Liver (tissue), 7 donors: ENCODE measurements at regions not wholly inside any gene's neighbourhood (a gene's known extent, or its start where the extent isn't known, plus 50 kb on each side); places are given as distances from the start of the nearest gene placed in this dataset.

Source experiments
- DNase-seq: peaks from one replicate; pipeline ENCODE4 v3.0.0-alpha.2; 2017; ENCODE audit warnings: low spot score
- H3K27ac ChIP-seq, 2 donors: one replicate each; pipeline ENCODE4 v1.7.0; 2013; ENCODE audit warnings: inconsistent platforms in 2 of 2, low read length in 2 of 2, control low read depth in 1 of 2, low read depth in 1 of 2, mild to moderate bottlenecking in 1 of 2
- H3K27me3 ChIP-seq, 4 donors: one replicate each; pipeline versions ENCODE4 v1.6.1 to v1.7.0; 2013; ENCODE audit warnings: low read length in 3 of 4, inconsistent platforms in 1 of 4, mild to moderate bottlenecking in 1 of 4, moderate library complexity in 1 of 4; ENCODE audit not compliant: control insufficient read depth in 4 of 4, insufficient read depth in 4 of 4
- H3K36me3 ChIP-seq, 4 donors: one replicate each; pipeline versions ENCODE4 v1.6.1 to v1.7.0; 2013; ENCODE audit warnings: low read length in 3 of 4, mild to moderate bottlenecking in 3 of 4, low read depth in 1 of 4, moderate library complexity in 1 of 4; ENCODE audit not compliant: control insufficient read depth in 4 of 4, insufficient read depth in 3 of 4
- H3K4me1 ChIP-seq, 4 donors: one replicate each; pipeline versions ENCODE4 v1.6.1 to v1.7.0; 2013; ENCODE audit warnings: low read length in 3 of 4, mild to moderate bottlenecking in 3 of 4, moderate library complexity in 1 of 4; ENCODE audit not compliant: control insufficient read depth in 4 of 4, insufficient read depth in 4 of 4
- H3K4me3 ChIP-seq, 3 donors: one replicate each; pipeline versions ENCODE4 v1.6.1 to v1.7.0; 2013; ENCODE audit warnings: low read length in 3 of 3, control low read depth in 1 of 3, low read depth in 1 of 3, mild to moderate bottlenecking in 1 of 3
- H3K9ac ChIP-seq, 2 donors: one replicate each; pipeline ENCODE4 v1.7.0; 2013; ENCODE audit warnings: low read length in 2 of 2, mild to moderate bottlenecking in 2 of 2, moderate library complexity in 2 of 2, control low read depth in 1 of 2, low read depth in 1 of 2
- H3K9me3 ChIP-seq, 4 donors: one replicate each; pipeline versions ENCODE4 v1.6.1 to v1.7.0; 2013; ENCODE audit warnings: low read length in 3 of 4; ENCODE audit not compliant: control insufficient read depth in 4 of 4
- EGR1 ChIP-seq, 2 donors: IDR thresholded peaks; 2 replicates each; pipeline ENCODE4 v1.6.1; 2016 to 2018; ENCODE audit warnings: antibody characterized with exemption in 2 of 2, low read depth in 2 of 2
- FOXA1 ChIP-seq: IDR thresholded peaks from 2 replicates; pipeline ENCODE4 v1.6.1; 2016; ENCODE audit warnings: antibody characterized with exemption
- FOXA2 ChIP-seq: IDR thresholded peaks from 2 replicates; pipeline ENCODE4 v1.6.1; 2016; ENCODE audit warnings: antibody characterized with exemption
- HNF4G ChIP-seq: IDR thresholded peaks from 2 replicates; pipeline ENCODE4 v1.6.1; 2016; ENCODE audit warnings: antibody characterized with exemption
- JUND ChIP-seq, 2 donors: IDR thresholded peaks; 2 replicates each; pipeline ENCODE4 v1.6.1; 2016; ENCODE audit warnings: antibody characterized with exemption in 2 of 2
- SP1 ChIP-seq: IDR thresholded peaks from 2 replicates; pipeline ENCODE4 v1.6.1; 2018; ENCODE audit warnings: antibody characterized with exemption, mild to moderate bottlenecking
- TAF1 ChIP-seq: conservative IDR thresholded peaks from 2 replicates; pipeline ENCODE4 v1.6.1; 2016; ENCODE audit warnings: antibody characterized with exemption, mild to moderate bottlenecking
- YY1 ChIP-seq: IDR thresholded peaks from 2 replicates; pipeline ENCODE4 v1.6.1; 2016; ENCODE audit warnings: antibody characterized with exemption, mild to moderate bottlenecking
- ZBTB33 ChIP-seq: IDR thresholded peaks from 2 replicates; pipeline ENCODE4 v1.6.1; 2016; ENCODE audit warnings: antibody characterized with exemption
- WGBS: extraction: QIAGEN DNeasy Blood & Tissue Kit; methylation state at CpG from one replicate; pipeline ENCODE4 v1.1.7; 2013; 5-methylcytosine and 5-hydroxymethylcytosine counted together
- donor health status: healthy.
- donor health status: healthy.
- donor health status: healthy.
- donor health status: healthy.

GRCh38 chr2:6168485-6168884, 476.3 kb downstream of the SOX11 start:
- H3K36me3 ChIP-seq, result no peaks in the 10 kb centered on the region
- no peak overlapping the region for H3K27ac ChIP-seq
- WGBS, result 55% methylated on average over 1 of the region's 1 CpG
- DNase-seq, result no peak
- H3K4me3 ChIP-seq, result no peak overlapping the region
- no peaks in the 10 kb centered on the region for H3K4me1 ChIP-seq
- H3K27me3 ChIP-seq, result no peaks in the 10 kb centered on the region
- peaks cover 0 to 1% (median 0%) of the 10 kb centered on the region in 4 donors for H3K9me3 ChIP-seq
- TF ChIP-seq YY1 (no peak), FOXA1 (no peak)
- H3K9ac ChIP-seq, result no peak overlapping the region

GRCh38 chr2:6171294-6171693, 479.1 kb downstream of the SOX11 start:
- TF ChIP-seq TAF1 (no peak), YY1 (no peak), EGR1 (IDR thresholded peaks at IDR 0.05; ENCODE audit: low read depth in 2 of 2) (no peak), ZBTB33 (no peak), JUND (IDR thresholded peaks at IDR 0.05) (no peak)

DNA sequence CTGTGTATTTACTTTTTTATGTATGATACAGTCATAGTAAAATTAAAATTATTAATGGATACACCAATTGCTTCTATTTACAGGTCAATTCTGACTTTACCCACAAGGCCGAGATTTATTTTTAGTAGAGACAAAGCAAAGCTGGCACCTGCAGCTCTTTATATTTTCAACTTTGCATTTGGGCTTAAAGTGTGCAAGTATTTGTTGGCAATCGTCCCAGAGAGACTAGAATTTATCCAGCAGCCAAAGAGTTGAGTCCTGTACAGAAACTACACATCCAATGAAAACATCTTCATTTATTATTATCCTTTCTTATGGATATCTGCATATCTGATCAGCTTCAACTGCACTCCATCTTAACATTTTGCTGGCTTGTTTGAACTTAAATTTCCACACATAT, 485.6 kb downstream of the SOX11 start:
- no peak for DNase-seq
- WGBS, result 58% methylated on average over 2 of the region's 2 CpGs
- no peak for TF ChIP-seq FOXA2

More at GRCh38 chr2:6171294-6171693, 479.1 kb downstream of the SOX11 start:
- Histone ChIP-seq H3K36me3 (no peaks in the 10 kb centered on the region), H3K4me1 (no peaks in the 10 kb centered on the region), H3K4me3 (no peak overlapping the region), H3K9me3 (peaks cover 1 to 6% (median 3%) of the 10 kb centered on the region in 4 donors), H3K27me3 (no peaks in the 10 kb centered on the region), H3K9ac (no peak overlapping the region), H3K27ac (no peak overlapping the region)
- no peak for DNase-seq
- WGBS, result 55% methylated on average over 3 of the region's 3 CpGs

GRCh38 chr2:6181525-6181924, 489.3 kb downstream of the SOX11 start:
- Histone ChIP-seq H3K27me3 (no peaks in the 10 kb centered on the region), H3K4me3 (no peak overlapping the region), H3K9me3 (peaks cover 0 to 4% (median 0%) of the 10 kb centered on the region in 4 donors), H3K27ac (no peak overlapping the region), H3K9ac (no peak overlapping the region), H3K36me3 (no peaks in the 10 kb centered on the region), H3K4me1 (no peaks in the 10 kb centered on the region)
- 53% methylated on average over 4 of the region's 4 CpGs for WGBS
- DNase-seq, result no peak
- TF ChIP-seq EGR1 (IDR thresholded peaks at IDR 0.05; ENCODE audit: low read depth in 2 of 2) (no peak), YY1 (no peak)

More for the DNA sequence above, 485.6 kb downstream of the SOX11 start:
- Histone ChIP-seq H3K4me3 (no peak overlapping the region), H3K27me3 (no peaks in the 10 kb centered on the region), H3K4me1 (no peaks in the 10 kb centered on the region), H3K36me3 (no peaks in the 10 kb centered on the region), H3K27ac (no peak overlapping the region), H3K9ac (no peak overlapping the region), H3K9me3 (peaks cover 0 to 6% (median 3%) of the 10 kb centered on the region in 4 donors)

- Histone ChIP-seq H3K27me3 (no peaks in the 10 kb centered on the region), H3K9ac (no peak overlapping the region), H3K9me3 (peaks cover 0 to 4% (median 0%) of the 10 kb centered on the region in 4 donors), H3K4me1 (no peaks in the 10 kb centered on the region), H3K4me3 (no peak overlapping the region), H3K36me3 (no peaks in the 10 kb centered on the region), H3K27ac (no peak overlapping the region)
- DNase-seq, result no peak
- WGBS, result 29% methylated on average over 4 of the region's 4 CpGs
- TF ChIP-seq SP1, result no peak
- no peak for TF ChIP-seq HNF4G
- no peak for TF ChIP-seq FOXA1
Observed at GRCh38 chr2:6181926-6182325, 489.7 kb downstream of the SOX11 start.
